HepG2 (cell line): ENCODE measurements at regions not wholly inside any gene's neighbourhood (a gene's known extent, or its start where the extent isn't known, plus 50 kb on each side); places are given as distances from the start of the nearest gene placed in this dataset.

Experiments
- ATAC-seq: fragments of 200-7000 bp; cut with Tn5 transposase; 3 replicates; pipeline ENCODE4 v1.9.1; 2020; ENCODE audit warnings: mild to moderate bottlenecking, moderate library complexity
- BruUV-seq: library from RNA; stranded (reverse); fragments of 400-500 nt; replicated peaks from 2 replicates; lab custom pipeline; 2021; lab: Mats Ljungman, UMichigan
- CTCF ChIA-PET: fragments of 300-600 bp; formaldehyde crosslinking; extraction: SDS; loops from one replicate; lab custom pipeline; 2021; ENCODE audit warnings: low total read pairs, inconsistent platforms, low intra/inter-chr PET ratio; lab: Yijun Ruan, JAX
- POLR2A ChIA-PET: fragments of 350-600 bp; sonication (Branson Sonifier 250); formaldehyde crosslinking; loops from one replicate; lab custom pipeline; 2020; ENCODE audit warnings: antibody characterized with exemption, inconsistent platforms; lab: Yijun Ruan, JAX
- DNase-seq: peaks from one replicate; pipeline ENCODE4 v3.0.0-alpha.2; 2015; ENCODE audit warnings: low spot score
- FAIRE-seq: peaks from 3 replicates; lab custom pipeline; 2011; peaks lifted over from hg19 to GRCh38; lab: Jason Lieb, UNC
- H2AFZ ChIP-seq: one replicate; pipeline ENCODE4 v1.6.1; 2011; ENCODE audit warnings: low read length, inconsistent platforms
- H3K27ac ChIP-seq: fragments of 300-600 bp; 3 replicates; pipeline ENCODE4 v1.8.0; 2011; ENCODE audit warnings: mixed run types, mild to moderate bottlenecking, mixed read lengths, low read length, inconsistent platforms; ENCODE audit not compliant: insufficient read depth; ENCODE audit errors: extremely low read length
- H3K27me3 ChIP-seq, 2 experiments: fragments of 200-600 bp in 1 of 2; 2 replicates in 1 of 2; 3 replicates in 1 of 2; pipeline versions ENCODE4 v1.6.0 to v1.8.0; 2011; ENCODE audit warnings: low read length in 2 of 2, mild to moderate bottlenecking in 2 of 2, moderate library complexity in 2 of 2, inconsistent platforms in 1 of 2; ENCODE audit not compliant: insufficient read depth in 2 of 2, control insufficient read depth in 1 of 2
- H3K36me3 ChIP-seq, 2 experiments: fragments of 200-600 bp in 1 of 2; replicated peaks in 1 of 2; 2 replicates in 1 of 2; 3 replicates in 1 of 2; pipeline versions ENCODE4 v1.5.1 to v1.8.0; 2011; ENCODE audit warnings: low read length in 2 of 2, inconsistent platforms in 1 of 2; ENCODE audit not compliant: insufficient read depth in 2 of 2, control insufficient read depth in 1 of 2
- H3K4me1 ChIP-seq: 2 replicates; pipeline ENCODE4 v1.5.1; 2012; ENCODE audit warnings: low read length, inconsistent platforms; ENCODE audit not compliant: insufficient read depth
- H3K4me2 ChIP-seq: 2 replicates; pipeline ENCODE4 v1.6.0; 2011; ENCODE audit warnings: low read depth, low read length, inconsistent platforms
- H3K4me3 ChIP-seq, 3 experiments: fragments of 200-600 bp in 1 of 3; sonication (generic), shearing (Covaris generic) in 1 of 3; replicated peaks in 1 of 3; 2 replicates each; pipeline ENCODE4 v1.5.1; 2011 to 2016; ENCODE audit warnings: low read length in 3 of 3, inconsistent platforms in 2 of 3, low read depth in 2 of 3, mild to moderate bottlenecking in 2 of 3, control low read depth in 1 of 3, mixed read lengths in 1 of 3; ENCODE audit not compliant: insufficient read depth in 1 of 3
- H3K79me2 ChIP-seq: one replicate; pipeline ENCODE4 v1.6.1; 2011; ENCODE audit warnings: low read length, inconsistent platforms; ENCODE audit not compliant: insufficient read depth
- H3K9ac ChIP-seq: 2 replicates; pipeline ENCODE4 v1.6.0; 2011; ENCODE audit warnings: mild to moderate bottlenecking, low read depth, low read length, inconsistent platforms; ENCODE audit not compliant: insufficient read depth
- H3K9me3 ChIP-seq: 2 replicates; pipeline ENCODE4 v1.5.1; 2012; ENCODE audit warnings: mild to moderate bottlenecking, low read length
- H4K20me1 ChIP-seq: 2 replicates; pipeline ENCODE4 v1.6.0; 2011; ENCODE audit warnings: inconsistent platforms, mild to moderate bottlenecking, low read length, moderate library complexity; ENCODE audit not compliant: insufficient read depth
- BRCA1 ChIP-seq: sonication (generic); formaldehyde crosslinking; IDR thresholded peaks from 2 replicates; pipeline ENCODE4 v1.4.0; 2020; ENCODE audit warnings: missing genetic modification reagents
- DMAP1 ChIP-seq: IDR thresholded peaks from 2 replicates; pipeline ENCODE4 v1.6.1; 2016
- HNRNPK ChIP-seq: fragments of 200-400 bp; formaldehyde crosslinking; IDR thresholded peaks from 2 replicates; pipeline ENCODE4 v1.6.1; 2018; ENCODE audit warnings: low read length, low read depth, moderate library complexity, mild to moderate bottlenecking; ENCODE audit not compliant: poor library complexity, severe bottlenecking
- NR0B2 ChIP-seq: sonication (generic); formaldehyde crosslinking; IDR thresholded peaks from 2 replicates; pipeline ENCODE4 v1.4.0; 2020; ENCODE audit warnings: mild to moderate bottlenecking, missing genetic modification reagents
- ZEB1 ChIP-seq: IDR thresholded peaks from 2 replicates; pipeline ENCODE4 v1.6.1; 2012; ENCODE audit warnings: mild to moderate bottlenecking, low read depth, inconsistent platforms; ENCODE audit not compliant: insufficient replicate concordance
- ZNF362 ChIP-seq: sonication (generic); formaldehyde crosslinking; IDR thresholded peaks from 2 replicates; pipeline ENCODE4 v1.4.0; 2020; ENCODE audit warnings: missing genetic modification reagents, mild to moderate bottlenecking, borderline replicate concordance
- ZNF451 ChIP-seq: sonication (generic); formaldehyde crosslinking; IDR thresholded peaks from 2 replicates; pipeline ENCODE4 v1.5.0; 2020; ENCODE audit warnings: mild to moderate bottlenecking, missing genetic modification reagents
- ZSCAN31 ChIP-seq: sonication (generic); formaldehyde crosslinking; IDR thresholded peaks from 2 replicates; pipeline ENCODE4 v1.5.0; 2020; ENCODE audit warnings: low read depth, mild to moderate bottlenecking, missing genetic modification reagents
- WGBS: methylation state at CpG from one replicate; pipeline ENCODE4 v1.1.6; 2017; ENCODE audit warnings: low lambda C conversion rate; 5-methylcytosine and 5-hydroxymethylcytosine counted together
- in situ Hi-C: cut with HindIII; loops from 2 replicates; pipeline ENCODE4 v1.10.0; 2017; ENCODE audit warnings: low pct_unique_long_range_greater_than_20kb; ENCODE audit not compliant: extremely low pct_ligation_motif_present
- intact Hi-C: fragments of 100-400 bp; cut with micrococcal nuclease; formaldehyde crosslinking; loops from one replicate; pipeline ENCODE4 v1.10.0; 2022; ENCODE audit not compliant: unreplicated experiment
- TF ChIP-seq, protein P1 (sequence below): sonication (generic); formaldehyde crosslinking; IDR thresholded peaks from 2 replicates; pipeline ENCODE4 v1.9.0; 2021; ENCODE audit warnings: missing genetic modification reagents, borderline replicate concordance
- TF ChIP-seq, protein P2 (sequence below): sonication (generic); formaldehyde crosslinking; IDR thresholded peaks from 2 replicates; pipeline ENCODE4 v1.5.1; 2020; ENCODE audit warnings: mild to moderate bottlenecking, missing genetic modification reagents

GRCh38 chr19:29083863-29084262 is 129.1 kb downstream of the UQCRFS1 start:
- CTCF ChIA-PET, result no interaction called here
- in situ Hi-C loops, result no loop called here
- H3K9me3 ChIP-seq, result no peaks in the 10 kb centered on the region
- no peaks in the 10 kb centered on the region for H3K79me2 ChIP-seq
- no peak overlapping the region for H3K27ac ChIP-seq
- no peaks in the 10 kb centered on the region for H3K36me3 ChIP-seq
- DNase-seq, result no peak
- TF ChIP-seq ZEB1 (no peak), ZNF451 (CRISPR knock-in tag) (no peak), HNRNPK (no peak), DMAP1 (CRISPR knock-in tag) (no peak), ZSCAN31 (CRISPR knock-in tag) (no peak), BRCA1 (no peak), ZNF362 (CRISPR knock-in tag) (no peak), NR0B2 (CRISPR knock-in tag) (no peak)
- TF ChIP-seq, protein P1, sequence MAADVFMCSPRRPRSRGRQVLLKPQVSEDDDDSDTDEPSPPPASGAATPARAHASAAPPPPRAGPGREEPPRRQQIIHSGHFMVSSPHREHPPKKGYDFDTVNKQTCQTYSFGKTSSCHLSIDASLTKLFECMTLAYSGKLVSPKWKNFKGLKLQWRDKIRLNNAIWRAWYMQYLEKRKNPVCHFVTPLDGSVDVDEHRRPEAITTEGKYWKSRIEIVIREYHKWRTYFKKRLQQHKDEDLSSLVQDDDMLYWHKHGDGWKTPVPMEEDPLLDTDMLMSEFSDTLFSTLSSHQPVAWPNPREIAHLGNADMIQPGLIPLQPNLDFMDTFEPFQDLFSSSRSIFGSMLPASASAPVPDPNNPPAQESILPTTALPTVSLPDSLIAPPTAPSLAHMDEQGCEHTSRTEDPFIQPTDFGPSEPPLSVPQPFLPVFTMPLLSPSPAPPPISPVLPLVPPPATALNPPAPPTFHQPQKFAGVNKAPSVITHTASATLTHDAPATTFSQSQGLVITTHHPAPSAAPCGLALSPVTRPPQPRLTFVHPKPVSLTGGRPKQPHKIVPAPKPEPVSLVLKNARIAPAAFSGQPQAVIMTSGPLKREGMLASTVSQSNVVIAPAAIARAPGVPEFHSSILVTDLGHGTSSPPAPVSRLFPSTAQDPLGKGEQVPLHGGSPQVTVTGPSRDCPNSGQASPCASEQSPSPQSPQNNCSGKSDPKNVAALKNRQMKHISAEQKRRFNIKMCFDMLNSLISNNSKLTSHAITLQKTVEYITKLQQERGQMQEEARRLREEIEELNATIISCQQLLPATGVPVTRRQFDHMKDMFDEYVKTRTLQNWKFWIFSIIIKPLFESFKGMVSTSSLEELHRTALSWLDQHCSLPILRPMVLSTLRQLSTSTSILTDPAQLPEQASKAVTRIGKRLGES, result no peak
- TF ChIP-seq, protein P2, sequence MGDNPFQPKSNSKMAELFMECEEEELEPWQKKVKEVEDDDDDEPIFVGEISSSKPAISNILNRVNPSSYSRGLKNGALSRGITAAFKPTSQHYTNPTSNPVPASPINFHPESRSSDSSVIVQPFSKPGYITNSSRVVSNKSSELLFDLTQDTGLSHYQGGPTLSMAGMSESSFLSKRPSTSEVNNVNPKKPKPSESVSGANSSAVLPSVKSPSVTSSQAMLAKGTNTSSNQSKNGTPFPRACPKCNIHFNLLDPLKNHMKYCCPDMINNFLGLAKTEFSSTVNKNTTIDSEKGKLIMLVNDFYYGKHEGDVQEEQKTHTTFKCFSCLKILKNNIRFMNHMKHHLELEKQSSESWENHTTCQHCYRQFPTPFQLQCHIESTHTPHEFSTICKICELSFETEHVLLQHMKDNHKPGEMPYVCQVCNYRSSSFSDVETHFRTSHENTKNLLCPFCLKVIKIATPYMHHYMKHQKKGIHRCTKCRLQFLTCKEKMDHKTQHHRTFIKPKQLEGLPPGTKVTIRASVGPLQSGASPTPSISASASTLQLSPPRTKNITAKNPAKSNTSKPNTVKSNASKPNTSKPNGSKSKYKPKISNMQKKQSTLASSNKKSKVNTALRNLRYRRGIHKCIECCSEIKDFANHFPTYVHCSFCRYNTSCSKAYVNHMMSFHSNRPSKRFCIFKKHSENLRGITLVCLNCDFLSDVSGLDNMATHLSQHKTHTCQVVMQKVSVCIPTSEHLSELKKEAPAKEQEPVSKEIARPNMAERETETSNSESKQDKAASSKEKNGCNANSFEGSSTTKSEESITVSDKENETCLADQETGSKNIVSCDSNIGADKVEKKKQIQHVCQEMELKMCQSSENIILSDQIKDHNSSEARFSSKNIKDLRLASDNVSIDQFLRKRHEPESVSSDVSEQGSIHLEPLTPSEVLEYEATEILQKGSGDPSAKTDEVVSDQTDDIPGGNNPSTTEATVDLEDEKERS (CRISPR knock-in tag), result no peak
- TF ChIP-seq, all 625 proteins: peak for 0
- no TSS peak for BruUV-seq
- H3K4me3 ChIP-seq, result no peak overlapping the region
- POLR2A ChIA-PET, result no interaction called here
- H2AFZ ChIP-seq, result no peak overlapping the region
- intact Hi-C loops, result loop anchor here (2.0 kb wide), 1 partner anchor 179 kb away; no protein-coding TSS in a partner anchor
- H3K4me2 ChIP-seq, result no peak overlapping the region
- FAIRE-seq (no peak), ATAC-seq (no peak)
- no peak overlapping the region for H3K9ac ChIP-seq
- no peaks in the 10 kb centered on the region for H3K27me3 ChIP-seq
- H4K20me1 ChIP-seq, result no peaks in the 10 kb centered on the region
- H3K4me1 ChIP-seq, result 0 out of 2 replicates have a peak, but pooled peaks cover 7% of the 10 kb centered on the region
- WGBS, result 36% methylated on average over 5 of the region's 6 CpGs
